ENCODE measurements at regions not wholly inside any gene's neighbourhood (a gene's known extent, or its start where the extent isn't known, plus 50 kb on each side); places are given as distances from the start of the nearest gene placed in this dataset.

DNA sequence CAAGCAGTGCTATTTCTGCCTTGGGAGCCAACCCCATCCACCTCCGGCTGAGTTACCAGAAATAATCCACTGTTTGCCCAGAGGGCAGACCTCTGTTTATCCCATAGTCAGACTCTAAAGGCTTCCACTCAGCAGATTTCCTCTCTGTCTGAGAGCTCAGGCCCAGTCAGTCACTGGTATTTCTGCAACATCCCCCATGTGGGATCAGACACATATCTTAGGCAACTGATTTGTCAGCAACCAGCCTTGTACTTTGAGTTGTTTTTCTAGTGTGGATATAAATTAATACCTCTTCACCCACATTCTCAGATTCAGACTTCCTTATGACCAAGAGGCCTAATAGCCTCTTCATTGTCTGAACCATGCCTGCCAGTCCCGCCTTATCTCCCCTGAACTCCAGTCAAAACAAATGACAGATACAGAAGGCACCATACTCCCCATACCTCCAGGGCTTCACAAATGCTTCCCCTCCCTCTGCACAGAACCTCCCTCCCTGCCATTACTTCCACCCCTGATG, 193.6 kb downstream of the FAM76B start:
- no peaks in the 10 kb centered on the region for H3K9me3 Mint-ChIP-seq
- Histone ChIP-seq H3K4me1 (ENCODE audit: control insufficient read depth, insufficient read depth, low read length) (no peaks in the 10 kb centered on the region), H3K9me3 (ENCODE audit: control insufficient read depth, insufficient read depth, low read length) (no peaks in the 10 kb centered on the region), H3K27ac (ENCODE audit: low read length) (no peak overlapping the region), H3K27me3 (ENCODE audit: control insufficient read depth, insufficient read depth, low read length) (no peaks in the 10 kb centered on the region), H3K4me3 (ENCODE audit: low read length) (no peak overlapping the region), H3K36me3 (ENCODE audit: control insufficient read depth, insufficient read depth, low read length) (no peaks in the 10 kb centered on the region)
- no peaks in the 10 kb centered on the region for H3K36me3 Mint-ChIP-seq
- ATAC-seq (no peak), DNase-seq (no peak)
- peaks cover 0 to 24% of the 10 kb centered on the region in 2 donors for H3K27me3 Mint-ChIP-seq (ENCODE audit: low read depth in 2 of 2)
- TF ChIP-seq, protein P1, sequence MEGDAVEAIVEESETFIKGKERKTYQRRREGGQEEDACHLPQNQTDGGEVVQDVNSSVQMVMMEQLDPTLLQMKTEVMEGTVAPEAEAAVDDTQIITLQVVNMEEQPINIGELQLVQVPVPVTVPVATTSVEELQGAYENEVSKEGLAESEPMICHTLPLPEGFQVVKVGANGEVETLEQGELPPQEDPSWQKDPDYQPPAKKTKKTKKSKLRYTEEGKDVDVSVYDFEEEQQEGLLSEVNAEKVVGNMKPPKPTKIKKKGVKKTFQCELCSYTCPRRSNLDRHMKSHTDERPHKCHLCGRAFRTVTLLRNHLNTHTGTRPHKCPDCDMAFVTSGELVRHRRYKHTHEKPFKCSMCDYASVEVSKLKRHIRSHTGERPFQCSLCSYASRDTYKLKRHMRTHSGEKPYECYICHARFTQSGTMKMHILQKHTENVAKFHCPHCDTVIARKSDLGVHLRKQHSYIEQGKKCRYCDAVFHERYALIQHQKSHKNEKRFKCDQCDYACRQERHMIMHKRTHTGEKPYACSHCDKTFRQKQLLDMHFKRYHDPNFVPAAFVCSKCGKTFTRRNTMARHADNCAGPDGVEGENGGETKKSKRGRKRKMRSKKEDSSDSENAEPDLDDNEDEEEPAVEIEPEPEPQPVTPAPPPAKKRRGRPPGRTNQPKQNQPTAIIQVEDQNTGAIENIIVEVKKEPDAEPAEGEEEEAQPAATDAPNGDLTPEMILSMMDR (IDR thresholded peaks at IDR 0.05): no peak
- no peaks in the 10 kb centered on the region for H3K4me1 Mint-ChIP-seq
- 93% methylated on average over 2 of the region's 2 CpGs for WGBS (ENCODE audit: insufficient coverage)
- intact Hi-C loops (cut with micrococcal nuclease): no loop called here
- no peak overlapping the region for H3K27ac Mint-ChIP-seq
- no peak overlapping the region for H3K4me3 Mint-ChIP-seq

- intact Hi-C loops (cut with micrococcal nuclease): no loop called here
- Histone ChIP-seq H3K36me3 (ENCODE audit: control insufficient read depth, insufficient read depth, low read length) (no peaks in the 10 kb centered on the region), H3K4me3 (ENCODE audit: low read length) (no peak overlapping the region), H3K9me3 (ENCODE audit: control insufficient read depth, insufficient read depth, low read length) (no peaks in the 10 kb centered on the region), H3K27ac (ENCODE audit: low read length) (no peak overlapping the region), H3K4me1 (ENCODE audit: control insufficient read depth, insufficient read depth, low read length) (no peaks in the 10 kb centered on the region), H3K27me3 (ENCODE audit: control insufficient read depth, insufficient read depth, low read length) (no peaks in the 10 kb centered on the region)
- H3K27ac Mint-ChIP-seq: no peak overlapping the region
- H3K9me3 Mint-ChIP-seq: no peaks in the 10 kb centered on the region
- no peaks in the 10 kb centered on the region for H3K4me1 Mint-ChIP-seq
- DNase-seq (no peak), ATAC-seq (no peak)
- no peak overlapping the region for H3K4me3 Mint-ChIP-seq
- no peaks in the 10 kb centered on the region for H3K36me3 Mint-ChIP-seq
- WGBS (ENCODE audit: insufficient coverage): 96% methylated on average over 3 of the region's 3 CpGs
- TF ChIP-seq, protein P1 (IDR thresholded peaks at IDR 0.05): no peak
- peaks cover 0 to 24% of the 10 kb centered on the region in 2 donors for H3K27me3 Mint-ChIP-seq (ENCODE audit: low read depth in 2 of 2)
Observed at GRCh38 chr11:95595541-95595940, 194.0 kb downstream of the FAM76B start.

DNA sequence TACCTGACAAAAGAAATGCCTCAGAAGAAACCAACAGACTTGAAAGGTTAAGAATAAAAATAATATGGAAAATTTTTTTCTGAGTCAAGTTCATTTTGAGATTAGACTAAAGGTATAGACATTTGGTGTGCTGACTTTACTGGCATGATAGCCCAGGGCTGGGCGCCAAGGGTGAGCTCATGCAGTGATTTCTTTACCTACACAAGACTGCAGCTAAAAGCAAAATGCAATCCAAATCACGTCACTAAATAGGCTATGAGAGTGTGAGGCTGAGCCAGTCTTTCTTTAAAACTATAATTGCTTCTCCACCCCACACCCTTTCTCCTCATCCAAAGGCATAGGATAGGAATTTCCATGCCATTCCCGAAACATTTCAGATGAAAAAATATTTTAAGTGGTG, 196.5 kb downstream of the FAM76B start:
- no peak for ATAC-seq
- TF ChIP-seq, protein P1 (IDR thresholded peaks at IDR 0.05): no peak

DNA sequence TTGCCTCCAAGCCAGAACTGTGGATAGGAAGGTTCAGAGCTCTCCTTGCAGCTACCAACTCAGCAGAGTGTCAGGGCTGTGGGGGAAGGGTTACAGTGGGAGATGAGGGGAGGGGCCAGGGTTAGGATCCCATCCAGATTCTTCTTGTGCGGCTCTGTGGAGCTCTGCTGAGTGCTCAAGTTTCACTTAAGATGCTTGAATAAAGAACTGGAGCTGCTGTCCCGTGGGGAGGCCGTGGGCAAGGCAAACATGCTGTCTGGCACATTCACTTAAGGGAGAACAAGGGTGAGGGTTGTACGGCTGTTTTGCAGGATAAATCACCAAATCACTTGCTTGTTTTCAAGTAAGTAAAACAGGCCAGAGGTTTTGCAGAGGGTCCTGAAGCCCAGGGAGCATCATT, 197.1 kb downstream of the FAM76B start:
- WGBS (ENCODE audit: insufficient coverage): 85% methylated on average over 4 of the region's 4 CpGs
- H3K4me3 ChIP-seq (ENCODE audit: low read length): no peak overlapping the region
- TF ChIP-seq, protein P1 (IDR thresholded peaks at IDR 0.05): no peak
- Mint-ChIP-seq H3K27me3 (ENCODE audit: low read depth in 2 of 2) (peaks cover 0 to 23% of the 10 kb centered on the region in 2 donors), H3K4me3 (no peak overlapping the region), H3K36me3 (no peaks in the 10 kb centered on the region), H3K9me3 (no peaks in the 10 kb centered on the region), H3K4me1 (no peaks in the 10 kb centered on the region), H3K27ac (no peak overlapping the region)
- intact Hi-C loops (cut with micrococcal nuclease): no loop called here
- no peaks in the 10 kb centered on the region for H3K27me3 ChIP-seq (ENCODE audit: control insufficient read depth, insufficient read depth, low read length)
- H3K27ac ChIP-seq (ENCODE audit: low read length): no peak overlapping the region
- no peaks in the 10 kb centered on the region for H3K4me1 ChIP-seq (ENCODE audit: control insufficient read depth, insufficient read depth, low read length)
- H3K36me3 ChIP-seq (ENCODE audit: control insufficient read depth, insufficient read depth, low read length): no peaks in the 10 kb centered on the region
- DNase-seq (no peak), ATAC-seq (no peak)
- H3K9me3 ChIP-seq (ENCODE audit: control insufficient read depth, insufficient read depth, low read length): no peaks in the 10 kb centered on the region

More for the DNA sequence above, 196.5 kb downstream of the FAM76B start:
- intact Hi-C loops (cut with micrococcal nuclease): no loop called here
- Mint-ChIP-seq H3K4me3 (no peak overlapping the region), H3K27me3 (ENCODE audit: low read depth in 2 of 2) (peaks cover 0 to 24% of the 10 kb centered on the region in 2 donors), H3K27ac (no peak overlapping the region), H3K36me3 (no peaks in the 10 kb centered on the region), H3K4me1 (no peaks in the 10 kb centered on the region), H3K9me3 (no peaks in the 10 kb centered on the region)
- Histone ChIP-seq H3K9me3 (ENCODE audit: control insufficient read depth, insufficient read depth, low read length) (no peaks in the 10 kb centered on the region), H3K4me1 (ENCODE audit: control insufficient read depth, insufficient read depth, low read length) (no peaks in the 10 kb centered on the region), H3K4me3 (ENCODE audit: low read length) (no peak overlapping the region), H3K36me3 (ENCODE audit: control insufficient read depth, insufficient read depth, low read length) (no peaks in the 10 kb centered on the region), H3K27me3 (ENCODE audit: control insufficient read depth, insufficient read depth, low read length) (no peaks in the 10 kb centered on the region), H3K27ac (ENCODE audit: low read length) (no peak overlapping the region)
- WGBS (ENCODE audit: insufficient coverage): 83% methylated on average over 1 of the region's 3 CpGs
- no peak for DNase-seq
